ENCODE measurements at regions not wholly inside any gene's neighbourhood (a gene's known extent, or its start where the extent isn't known, plus 50 kb on each side); places are given as distances from the start of the nearest gene placed in this dataset.

DNA sequence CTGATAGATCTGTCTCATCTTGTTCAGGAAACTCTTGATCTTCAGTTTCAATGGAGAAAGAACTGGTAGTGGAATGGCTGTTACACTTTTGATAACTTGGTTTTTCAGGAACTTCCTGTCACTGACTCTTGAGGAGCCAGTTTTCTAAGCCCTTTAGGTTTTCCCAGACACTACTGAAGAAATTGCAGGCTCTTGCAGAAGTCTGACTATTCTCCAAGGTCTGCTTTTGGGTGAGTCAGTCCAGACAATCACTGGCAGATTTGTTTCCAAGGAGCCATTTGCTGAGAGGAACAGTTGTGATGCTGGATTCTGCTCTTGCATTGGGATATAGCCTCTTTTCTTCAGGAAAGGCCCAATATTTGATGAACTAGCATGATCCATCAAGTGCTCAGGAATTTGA, 468.0 kb downstream of the FUT8 start:
- no peaks in the 10 kb centered on the region for H3K36me3 ChIP-seq (ENCODE audit: control insufficient read depth in 2 of 2, insufficient read depth in 2 of 2, low read length in 1 of 2)
- no peaks in the 10 kb centered on the region for H3K9me3 ChIP-seq (ENCODE audit: control insufficient read depth in 2 of 2, insufficient read depth in 1 of 2, low read depth in 1 of 2, low read length in 1 of 2)
- H3K4me3 ChIP-seq (ENCODE audit: low read depth in 1 of 2, low read length in 2 of 2) = no peak overlapping the region
- H3K27ac ChIP-seq (ENCODE audit: low read depth in 2 of 2, low read length in 1 of 2) = no peak overlapping the region
- no peaks in the 10 kb centered on the region for H3K4me1 ChIP-seq (ENCODE audit: control insufficient read depth in 2 of 2, insufficient read depth in 2 of 2, low read length in 1 of 2)
- H3K27me3 ChIP-seq (ENCODE audit: control insufficient read depth in 1 of 2, insufficient read depth in 2 of 2, low read length in 2 of 2) = no peaks in the 10 kb centered on the region

DNA sequence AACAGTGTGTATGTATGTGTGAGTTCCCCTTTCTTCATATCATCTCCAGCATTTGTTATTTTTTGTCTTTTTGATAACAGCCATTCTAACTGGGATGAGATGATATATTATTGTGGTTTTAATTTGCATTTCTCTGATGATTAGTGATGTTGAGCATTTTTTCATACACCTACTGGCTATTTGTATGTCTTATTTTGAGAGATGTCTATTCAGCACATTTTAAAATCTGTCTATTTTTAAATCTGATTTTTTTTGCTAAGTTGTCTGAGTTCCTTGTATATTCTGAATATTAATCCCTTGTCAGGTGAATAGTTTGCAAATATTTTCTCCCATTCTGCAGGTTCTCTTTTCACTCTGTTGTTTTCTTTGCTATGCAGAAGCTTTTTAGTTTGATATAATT, 469.1 kb downstream of the FUT8 start:
- H3K4me3 ChIP-seq (ENCODE audit: low read depth in 1 of 2, low read length in 2 of 2) = no peak overlapping the region
- H3K27ac ChIP-seq (ENCODE audit: low read depth in 2 of 2, low read length in 1 of 2) = no peak overlapping the region
- H3K9me3 ChIP-seq (ENCODE audit: control insufficient read depth in 2 of 2, insufficient read depth in 1 of 2, low read depth in 1 of 2, low read length in 1 of 2) = no peaks in the 10 kb centered on the region
- no peaks in the 10 kb centered on the region for H3K27me3 ChIP-seq (ENCODE audit: control insufficient read depth in 1 of 2, insufficient read depth in 2 of 2, low read length in 2 of 2)
- H3K36me3 ChIP-seq (ENCODE audit: control insufficient read depth in 2 of 2, insufficient read depth in 2 of 2, low read length in 1 of 2) = no peaks in the 10 kb centered on the region
- no peaks in the 10 kb centered on the region for H3K4me1 ChIP-seq (ENCODE audit: control insufficient read depth in 2 of 2, insufficient read depth in 2 of 2, low read length in 1 of 2)

DNA sequence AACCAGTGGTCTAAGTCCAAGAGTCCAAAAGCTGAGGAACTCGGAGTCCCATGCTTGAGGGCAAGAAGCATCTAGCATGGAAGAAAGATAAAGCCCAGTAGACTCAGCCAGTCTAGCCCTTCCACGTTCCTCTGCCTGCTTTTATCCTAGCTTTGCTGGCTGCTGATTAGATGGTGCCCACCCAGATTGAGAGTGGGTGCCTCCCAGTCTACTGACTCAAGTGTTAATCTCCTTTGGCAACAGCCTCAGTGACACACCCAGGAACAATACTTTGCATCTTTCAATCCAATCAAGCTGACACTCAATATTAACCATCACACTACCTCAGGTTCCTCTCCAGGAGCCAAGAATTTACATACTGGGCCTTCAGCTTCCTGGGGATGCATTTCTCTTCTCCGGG, 476.1 kb downstream of the FUT8 start:
- Histone ChIP-seq H3K27ac (ENCODE audit: low read depth in 2 of 2, low read length in 1 of 2) (no peak overlapping the region), H3K9me3 (ENCODE audit: control insufficient read depth in 2 of 2, insufficient read depth in 1 of 2, low read depth in 1 of 2, low read length in 1 of 2) (no peaks in the 10 kb centered on the region), H3K4me3 (ENCODE audit: low read depth in 1 of 2, low read length in 2 of 2) (no peak overlapping the region), H3K4me1 (ENCODE audit: control insufficient read depth in 2 of 2, insufficient read depth in 2 of 2, low read length in 1 of 2) (no peaks in the 10 kb centered on the region), H3K27me3 (ENCODE audit: control insufficient read depth in 1 of 2, insufficient read depth in 2 of 2, low read length in 2 of 2) (peaks cover 0 to 4% of the 10 kb centered on the region in 2 donors), H3K36me3 (ENCODE audit: control insufficient read depth in 2 of 2, insufficient read depth in 2 of 2, low read length in 1 of 2) (no peaks in the 10 kb centered on the region)
- 42 to 61% methylated on average over 3 of the region's 3 CpGs for WGBS, 2 donors

DNA sequence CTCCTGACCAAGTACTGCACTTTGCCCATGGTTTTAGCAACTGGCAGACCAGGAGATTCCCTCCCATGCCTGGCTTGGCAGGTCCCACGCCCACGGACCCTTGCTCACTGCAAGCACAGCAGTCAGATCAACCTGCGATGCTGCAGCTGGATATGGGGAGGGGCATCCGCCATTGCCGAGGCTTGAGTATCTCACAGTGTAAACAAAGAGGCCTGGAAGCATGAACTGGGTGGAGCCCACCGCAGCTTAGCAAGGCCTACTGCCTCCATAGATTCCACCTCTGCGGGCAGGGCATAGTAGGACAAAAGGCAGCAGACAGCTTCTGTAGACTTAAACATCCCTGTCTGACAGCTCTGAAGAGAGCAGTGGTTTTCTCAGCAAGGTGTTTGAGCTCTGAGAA, 479.8 kb downstream of the FUT8 start:
- 36 to 40% methylated on average over 7 of the region's 7 CpGs for WGBS, 2 donors
- H3K27ac ChIP-seq (ENCODE audit: low read depth in 2 of 2, low read length in 1 of 2) = no peak overlapping the region
- H3K27me3 ChIP-seq (ENCODE audit: control insufficient read depth in 1 of 2, insufficient read depth in 2 of 2, low read length in 2 of 2) = peaks cover 0 to 4% of the 10 kb centered on the region in 2 donors
- H3K4me1 ChIP-seq (ENCODE audit: control insufficient read depth in 2 of 2, insufficient read depth in 2 of 2, low read length in 1 of 2) = no peaks in the 10 kb centered on the region
- no peak overlapping the region for H3K4me3 ChIP-seq (ENCODE audit: low read depth in 1 of 2, low read length in 2 of 2)
- no peaks in the 10 kb centered on the region for H3K9me3 ChIP-seq (ENCODE audit: control insufficient read depth in 2 of 2, insufficient read depth in 1 of 2, low read depth in 1 of 2, low read length in 1 of 2)
- no peaks in the 10 kb centered on the region for H3K36me3 ChIP-seq (ENCODE audit: control insufficient read depth in 2 of 2, insufficient read depth in 2 of 2, low read length in 1 of 2)

DNA sequence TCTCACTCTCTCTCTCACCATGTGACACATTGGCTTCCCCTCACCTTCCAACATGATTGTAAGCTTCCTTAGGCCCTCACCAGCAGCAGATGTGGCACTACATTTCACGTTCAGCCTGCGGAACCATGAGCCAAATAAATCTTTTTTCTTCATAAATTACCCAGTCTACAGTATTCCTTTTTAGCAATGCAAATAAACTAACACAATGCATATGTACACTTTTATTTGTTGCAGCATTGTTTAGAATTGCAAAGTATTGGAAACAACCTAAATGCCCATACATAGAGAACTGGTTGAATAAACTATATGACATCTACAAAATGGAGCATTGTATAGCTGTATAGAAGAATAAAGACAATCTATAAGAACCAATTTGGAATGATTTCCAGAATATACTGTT, 487.6 kb downstream of the FUT8 start:
- Histone ChIP-seq H3K27me3 (ENCODE audit: control insufficient read depth in 1 of 2, insufficient read depth in 2 of 2, low read length in 2 of 2) (no peaks in the 10 kb centered on the region), H3K4me3 (ENCODE audit: low read depth in 1 of 2, low read length in 2 of 2) (no peak overlapping the region), H3K4me1 (ENCODE audit: control insufficient read depth in 2 of 2, insufficient read depth in 2 of 2, low read length in 1 of 2) (no peaks in the 10 kb centered on the region), H3K9me3 (ENCODE audit: control insufficient read depth in 2 of 2, insufficient read depth in 1 of 2, low read depth in 1 of 2, low read length in 1 of 2) (peaks cover 2 to 3% of the 10 kb centered on the region in 2 donors), H3K27ac (ENCODE audit: low read depth in 2 of 2, low read length in 1 of 2) (no peak overlapping the region), H3K36me3 (ENCODE audit: control insufficient read depth in 2 of 2, insufficient read depth in 2 of 2, low read length in 1 of 2) (no peaks in the 10 kb centered on the region)
- 87 to 97% methylated on average over 2 of the region's 2 CpGs for WGBS, 2 donors

DNA sequence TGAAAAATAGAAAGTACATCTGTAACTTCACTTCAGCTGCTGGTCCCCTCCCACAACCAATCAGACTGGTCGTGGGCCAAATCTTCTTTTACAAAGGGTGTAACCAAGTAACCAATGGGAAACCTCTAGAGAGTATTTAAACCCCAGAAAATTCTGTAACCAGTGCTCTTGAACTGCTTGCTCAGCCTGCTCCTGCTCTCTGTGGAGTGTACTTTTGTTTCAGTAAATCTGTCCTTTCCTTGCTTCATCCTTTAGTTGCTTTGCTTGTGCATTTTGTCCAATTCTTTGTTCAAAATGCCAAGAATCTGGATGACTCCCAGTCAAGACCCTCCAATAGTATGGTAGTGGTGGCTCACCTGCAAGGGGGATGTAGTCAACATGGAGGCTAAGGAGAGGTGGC, 489.1 kb downstream of the FUT8 start:
- H3K27me3 ChIP-seq (ENCODE audit: control insufficient read depth in 1 of 2, insufficient read depth in 2 of 2, low read length in 2 of 2) = no peaks in the 10 kb centered on the region
- no peak overlapping the region for H3K27ac ChIP-seq (ENCODE audit: low read depth in 2 of 2, low read length in 1 of 2)
- no peak overlapping the region for H3K4me3 ChIP-seq (ENCODE audit: low read depth in 1 of 2, low read length in 2 of 2)
- H3K9me3 ChIP-seq (ENCODE audit: control insufficient read depth in 2 of 2, insufficient read depth in 1 of 2, low read depth in 1 of 2, low read length in 1 of 2) = peaks cover 2 to 3% of the 10 kb centered on the region in 2 donors
- no peaks in the 10 kb centered on the region for H3K4me1 ChIP-seq (ENCODE audit: control insufficient read depth in 2 of 2, insufficient read depth in 2 of 2, low read length in 1 of 2)
- H3K36me3 ChIP-seq (ENCODE audit: control insufficient read depth in 2 of 2, insufficient read depth in 2 of 2, low read length in 1 of 2) = no peaks in the 10 kb centered on the region
- WGBS, 2 donors = 27 to 28% methylated on average over 1 of the region's 1 CpG

DNA sequence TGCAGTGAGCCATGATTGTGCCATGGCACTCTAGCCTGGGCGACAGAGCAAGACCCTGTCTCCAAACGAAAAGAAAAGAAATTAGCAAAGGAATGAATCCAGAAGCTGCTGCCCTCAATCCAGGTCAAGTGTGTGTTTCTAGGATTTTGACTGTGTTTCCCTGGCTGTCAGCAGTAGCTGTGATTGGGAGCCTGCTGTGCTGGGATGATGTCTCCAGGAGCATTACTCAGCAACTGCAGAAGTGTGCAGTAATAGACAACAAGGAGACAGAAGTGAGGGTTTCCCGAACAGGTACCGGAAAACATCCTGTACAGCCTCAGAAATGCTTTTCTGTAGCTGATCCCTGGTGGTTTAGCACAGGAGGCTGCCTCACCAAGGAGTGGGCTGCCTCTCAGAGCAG, 492.5 kb downstream of the FUT8 start:
- WGBS, 2 donors = 88 to 90% methylated on average over 4 of the region's 4 CpGs
- Histone ChIP-seq H3K27ac (ENCODE audit: low read depth in 2 of 2, low read length in 1 of 2) (no peak overlapping the region), H3K36me3 (ENCODE audit: control insufficient read depth in 2 of 2, insufficient read depth in 2 of 2, low read length in 1 of 2) (no peaks in the 10 kb centered on the region), H3K4me3 (ENCODE audit: low read depth in 1 of 2, low read length in 2 of 2) (no peak overlapping the region), H3K4me1 (ENCODE audit: control insufficient read depth in 2 of 2, insufficient read depth in 2 of 2, low read length in 1 of 2) (no peaks in the 10 kb centered on the region), H3K27me3 (ENCODE audit: control insufficient read depth in 1 of 2, insufficient read depth in 2 of 2, low read length in 2 of 2) (no peaks in the 10 kb centered on the region), H3K9me3 (ENCODE audit: control insufficient read depth in 2 of 2, insufficient read depth in 1 of 2, low read depth in 1 of 2, low read length in 1 of 2) (peaks cover 2 to 3% of the 10 kb centered on the region in 2 donors)

DNA sequence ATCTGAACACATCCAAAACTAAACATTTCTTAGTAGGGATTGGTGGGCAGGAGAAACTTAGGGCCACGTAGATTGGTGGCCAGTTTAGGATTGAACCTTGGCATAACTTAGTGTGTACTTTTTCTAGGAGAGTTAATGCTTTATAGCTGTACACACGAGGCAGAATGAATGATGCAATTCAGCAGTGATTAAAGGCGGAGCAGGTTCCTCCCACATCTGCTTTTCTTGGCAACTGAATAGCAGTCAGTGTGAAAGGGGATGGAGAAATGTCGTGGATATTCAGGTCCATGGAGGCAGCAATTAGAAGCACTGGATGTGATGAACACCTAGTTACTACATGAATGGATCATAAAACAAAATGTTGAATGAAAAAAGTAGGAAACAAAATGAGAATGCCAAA, 493.8 kb downstream of the FUT8 start:
- H3K4me1 ChIP-seq (ENCODE audit: control insufficient read depth in 2 of 2, insufficient read depth in 2 of 2, low read length in 1 of 2) = no peaks in the 10 kb centered on the region
- H3K9me3 ChIP-seq (ENCODE audit: control insufficient read depth in 2 of 2, insufficient read depth in 1 of 2, low read depth in 1 of 2, low read length in 1 of 2) = peaks cover 0 to under 1% of the 10 kb centered on the region in 2 donors
- H3K27me3 ChIP-seq (ENCODE audit: control insufficient read depth in 1 of 2, insufficient read depth in 2 of 2, low read length in 2 of 2) = no peaks in the 10 kb centered on the region
- H3K4me3 ChIP-seq (ENCODE audit: low read depth in 1 of 2, low read length in 2 of 2) = no peak overlapping the region
- 56 to 60% methylated on average over 4 of the region's 4 CpGs for WGBS, 2 donors
- no peak overlapping the region for H3K27ac ChIP-seq (ENCODE audit: low read depth in 2 of 2, low read length in 1 of 2)
- no peaks in the 10 kb centered on the region for H3K36me3 ChIP-seq (ENCODE audit: control insufficient read depth in 2 of 2, insufficient read depth in 2 of 2, low read length in 1 of 2)

DNA sequence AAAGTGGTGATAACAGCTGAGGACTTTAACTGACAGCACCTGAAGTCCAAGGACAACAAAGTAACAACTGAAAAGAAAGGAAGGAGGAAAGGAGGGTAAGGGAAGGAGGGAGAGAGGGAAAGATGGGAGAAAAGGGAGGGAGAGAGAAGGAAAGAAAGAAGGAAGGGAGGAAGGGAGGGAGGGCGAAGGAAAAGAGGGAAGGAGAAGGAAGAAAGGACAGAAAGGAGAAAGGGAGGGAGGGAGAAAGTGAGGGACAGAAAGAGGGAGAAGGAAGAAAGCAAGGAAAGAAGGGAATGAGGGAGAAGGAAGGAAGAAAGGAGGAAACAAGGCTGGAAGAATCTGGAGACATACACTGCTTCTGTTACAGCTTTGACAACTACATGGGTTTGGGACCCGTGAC, 494.4 kb downstream of the FUT8 start:
- no peaks in the 10 kb centered on the region for H3K27me3 ChIP-seq (ENCODE audit: control insufficient read depth in 1 of 2, insufficient read depth in 2 of 2, low read length in 2 of 2)
- 93 to 96% methylated on average over 2 of the region's 2 CpGs for WGBS, 2 donors
- H3K4me3 ChIP-seq (ENCODE audit: low read depth in 1 of 2, low read length in 2 of 2) = no peak overlapping the region
- H3K27ac ChIP-seq (ENCODE audit: low read depth in 2 of 2, low read length in 1 of 2) = no peak overlapping the region
- no peaks in the 10 kb centered on the region for H3K4me1 ChIP-seq (ENCODE audit: control insufficient read depth in 2 of 2, insufficient read depth in 2 of 2, low read length in 1 of 2)
- H3K9me3 ChIP-seq (ENCODE audit: control insufficient read depth in 2 of 2, insufficient read depth in 1 of 2, low read depth in 1 of 2, low read length in 1 of 2) = no peaks in the 10 kb centered on the region
- H3K36me3 ChIP-seq (ENCODE audit: control insufficient read depth in 2 of 2, insufficient read depth in 2 of 2, low read length in 1 of 2) = no peaks in the 10 kb centered on the region

DNA sequence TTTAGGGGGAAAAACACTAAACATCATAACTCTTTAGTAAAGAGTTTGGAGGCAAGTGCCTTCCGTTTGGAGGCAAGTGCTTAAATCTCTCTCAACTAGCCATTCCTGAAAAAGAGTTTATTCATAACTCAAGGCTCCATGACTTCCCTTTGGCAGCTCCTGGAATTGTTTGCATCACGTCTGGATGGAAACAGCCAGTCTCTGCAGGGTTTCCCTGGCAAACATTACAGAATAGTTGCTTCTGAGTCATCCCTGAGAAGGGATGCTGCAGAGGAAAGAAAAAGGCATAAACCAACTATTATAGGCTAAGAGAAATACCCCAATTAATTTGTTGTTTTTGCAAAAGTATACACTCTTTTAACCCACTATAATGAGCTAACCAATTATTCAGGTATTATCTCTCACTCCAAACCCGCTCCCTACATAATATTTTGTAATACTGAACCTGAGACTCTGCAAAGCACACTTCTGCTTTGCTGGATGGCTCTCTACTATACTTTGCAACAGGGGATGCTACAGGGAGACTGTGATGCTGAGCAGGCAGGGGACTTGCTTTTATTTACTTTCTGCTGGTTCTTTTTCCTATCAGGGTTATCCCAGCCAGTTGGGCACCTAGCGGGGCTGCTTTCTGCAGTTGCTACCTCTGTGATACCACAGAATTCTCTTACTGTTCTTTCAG, 497.7 kb downstream of the FUT8 start:
- 54 to 64% methylated on average over 4 of the region's 4 CpGs for WGBS, 2 donors

More for the DNA sequence above, 497.7 kb downstream of the FUT8 start:
- Histone ChIP-seq H3K27ac (ENCODE audit: low read depth in 2 of 2, low read length in 1 of 2) (no peak overlapping the region), H3K4me3 (ENCODE audit: low read depth in 1 of 2, low read length in 2 of 2) (no peak overlapping the region), H3K36me3 (ENCODE audit: control insufficient read depth in 2 of 2, insufficient read depth in 2 of 2, low read length in 1 of 2) (no peaks in the 10 kb centered on the region), H3K9me3 (ENCODE audit: control insufficient read depth in 2 of 2, insufficient read depth in 1 of 2, low read depth in 1 of 2, low read length in 1 of 2) (no peaks in the 10 kb centered on the region), H3K4me1 (ENCODE audit: control insufficient read depth in 2 of 2, insufficient read depth in 2 of 2, low read length in 1 of 2) (no peaks in the 10 kb centered on the region), H3K27me3 (ENCODE audit: control insufficient read depth in 1 of 2, insufficient read depth in 2 of 2, low read length in 2 of 2) (no peaks in the 10 kb centered on the region)

Measured in esophagus (tissue), 2 donors.